CD14-positive monocyte (primary cell): ENCODE measurements at regions not wholly inside any gene's neighbourhood (a gene's known extent, or its start where the extent isn't known, plus 50 kb on each side); places are given as distances from the start of the nearest gene placed in this dataset.

ENCODE experiments used
- DNase-seq, 3 donors: peaks; one replicate each; pipeline ENCODE4 v3.0.0-alpha.2; 2011 to 2022
- H2AFZ ChIP-seq: 2 replicates; pipeline ENCODE4 v1.6.0; 2012; ENCODE audit warnings: mild to moderate bottlenecking, low read depth, low read length, inconsistent platforms; ENCODE audit not compliant: insufficient read depth, poor library complexity, severe bottlenecking
- H3K27ac ChIP-seq, 2 donors: 1 replicate in 1 of 2; 2 replicates in 1 of 2; pipeline ENCODE4 v1.5.1; 2012 to 2013; ENCODE audit warnings: low read length in 2 of 2, control low read depth in 1 of 2, inconsistent platforms in 1 of 2, low read depth in 1 of 2, mild to moderate bottlenecking in 1 of 2
- H3K27me3 ChIP-seq, 2 donors: one replicate each; pipeline versions ENCODE4 v1.6.0 to v1.6.1; 2011 to 2013; ENCODE audit warnings: low read length in 2 of 2; ENCODE audit not compliant: control insufficient read depth in 2 of 2, insufficient read depth in 2 of 2
- H3K36me3 ChIP-seq, 2 donors: replicated peaks in 1 of 2; 1 replicate in 1 of 2; 2 replicates in 1 of 2; pipeline versions ENCODE4 v1.5.1 to v1.6.1; 2012 to 2013; ENCODE audit warnings: low read length in 2 of 2, control low read depth in 1 of 2, inconsistent platforms in 1 of 2, mild to moderate bottlenecking in 1 of 2; ENCODE audit not compliant: insufficient read depth in 2 of 2, control insufficient read depth in 1 of 2
- H3K4me1 ChIP-seq, 2 donors: 1 replicate in 1 of 2; 2 replicates in 1 of 2; pipeline versions ENCODE4 v1.5.1 to v1.6.1; 2012 to 2013; ENCODE audit warnings: low read length in 2 of 2, control low read depth in 1 of 2, inconsistent platforms in 1 of 2, mild to moderate bottlenecking in 1 of 2, moderate library complexity in 1 of 2; ENCODE audit not compliant: insufficient read depth in 2 of 2, control insufficient read depth in 1 of 2
- H3K4me2 ChIP-seq: replicated peaks from 2 replicates; pipeline ENCODE3; 2012; ENCODE audit warnings: low read length, moderate library complexity, mild to moderate bottlenecking; ENCODE audit not compliant: poor library complexity, severe bottlenecking; ENCODE audit errors: extremely low read depth
- H3K4me3 ChIP-seq, 3 experiments: fragments of 200-600 bp in 1 of 3; sonication (generic) in 1 of 3; replicated peaks in 1 of 3; 1 replicate in 2 of 3; 2 replicates in 1 of 3; pipeline ENCODE4 v1.5.1; 2011 to 2013; ENCODE audit warnings: low read length in 3 of 3, mild to moderate bottlenecking in 3 of 3, control low read depth in 2 of 3, low read depth in 2 of 3, inconsistent platforms in 1 of 3, moderate library complexity in 1 of 3
- H3K79me2 ChIP-seq: 2 replicates; pipeline ENCODE4 v1.6.0; 2012; ENCODE audit warnings: mild to moderate bottlenecking, control low read depth, inconsistent platforms, low read length, moderate library complexity; ENCODE audit not compliant: insufficient read depth
- H3K9ac ChIP-seq: 2 replicates; pipeline ENCODE4 v1.6.0; 2017; ENCODE audit warnings: low read length, mild to moderate bottlenecking; ENCODE audit not compliant: insufficient read depth, poor library complexity, severe bottlenecking
- H3K9me3 ChIP-seq, 2 donors: replicated peaks in 1 of 2; 1 replicate in 1 of 2; 2 replicates in 1 of 2; pipeline versions ENCODE4 v1.5.1 to v1.6.1; 2012 to 2013; ENCODE audit warnings: low read length in 2 of 2, control low read depth in 1 of 2; ENCODE audit not compliant: control insufficient read depth in 1 of 2, insufficient read depth in 1 of 2
- H4K20me1 ChIP-seq: 2 replicates; pipeline ENCODE4 v1.6.0; 2012; ENCODE audit warnings: mild to moderate bottlenecking, low read length, control low read depth, moderate library complexity; ENCODE audit not compliant: insufficient read depth
- H3K27ac Mint-ChIP-seq, 7 donors: one replicate each; pipeline ENCODE4 v1.8.0; 2020; ENCODE audit warnings: mild to moderate bottlenecking in 7 of 7, mixed read lengths in 7 of 7, moderate library complexity in 6 of 7, inconsistent platforms in 2 of 7
- H3K27me3 Mint-ChIP-seq, 3 donors: one replicate each; pipeline ENCODE4 v1.8.0; 2021 to 2022; ENCODE audit warnings: low read depth in 3 of 3, mild to moderate bottlenecking in 3 of 3, mixed read lengths in 3 of 3, moderate library complexity in 3 of 3, inconsistent platforms in 1 of 3
- H3K36me3 Mint-ChIP-seq, 2 donors: one replicate each; pipeline ENCODE4 v1.8.0; 2020; ENCODE audit warnings: mixed read lengths in 2 of 2, inconsistent platforms in 1 of 2, mild to moderate bottlenecking in 1 of 2
- H3K4me1 Mint-ChIP-seq: one replicate; pipeline ENCODE4 v1.8.0; 2020; ENCODE audit warnings: mild to moderate bottlenecking, mixed read lengths
- H3K4me3 Mint-ChIP-seq, 2 donors: one replicate each; pipeline ENCODE4 v1.8.0; 2020; ENCODE audit warnings: mild to moderate bottlenecking in 2 of 2, mixed read lengths in 2 of 2, moderate library complexity in 1 of 2
- H3K9me3 Mint-ChIP-seq, 7 donors: one replicate each; pipeline ENCODE4 v1.8.0; 2020 to 2022; ENCODE audit warnings: mixed read lengths in 7 of 7, mild to moderate bottlenecking in 6 of 7, moderate library complexity in 6 of 7, inconsistent platforms in 2 of 7
- CTCF ChIP-seq: fragments of 200-600 bp; IDR thresholded peaks from one replicate; pipeline ENCODE4 v1.8.0; 2022; ENCODE audit warnings: antibody characterized with exemption, mild to moderate bottlenecking
- WGBS: methylation state at CpG from one replicate; pipeline ENCODE4 v1.1.5; 2013; ENCODE audit warnings: missing lambda C conversion rate; ENCODE audit not compliant: insufficient coverage; 5-methylcytosine and 5-hydroxymethylcytosine counted together
- intact Hi-C, 2 donors: fragments of 100-400 bp; cut with micrococcal nuclease; formaldehyde crosslinking; loops; one replicate each; pipeline versions ENCODE4 v1.15.0 to v1.15.1; 2023

- Histone ChIP-seq H4K20me1 (no peaks in the 10 kb centered on the region), H3K27ac (no peak overlapping the region), H3K79me2 (no peaks in the 10 kb centered on the region), H3K4me3 (no peak overlapping the region), H2AFZ (no peak overlapping the region), H3K4me1 (no peaks in the 10 kb centered on the region), H3K36me3 (no peaks in the 10 kb centered on the region), H3K27me3 (no peaks in the 10 kb centered on the region), H3K9me3 (no peaks in the 10 kb centered on the region), H3K4me2 (no peak overlapping the region), H3K9ac (no peak overlapping the region)
- no CpG with 5 or more reads among the region's 4 CpGs for WGBS
- no peaks in the 10 kb centered on the region for H3K4me1 Mint-ChIP-seq
- H3K36me3 Mint-ChIP-seq: no peaks in the 10 kb centered on the region
- no peaks in the 10 kb centered on the region for H3K27me3 Mint-ChIP-seq
- no peak overlapping the region for H3K4me3 Mint-ChIP-seq
- no peak overlapping the region for H3K27ac Mint-ChIP-seq
- intact Hi-C loops: no loop called here
- no peak for DNase-seq
- H3K9me3 Mint-ChIP-seq: peaks cover 0 to 2% (median 0%) of the 10 kb centered on the region in 7 donors
- TF ChIP-seq CTCF: no peak
These were observed 230.5 kb upstream of the TMEM229A start for GRCh38 chr7:124263232-124263827.

- DNase-seq: no peak
- Mint-ChIP-seq H3K9me3 (peaks cover 0 to 2% (median 0%) of the 10 kb centered on the region in 7 donors), H3K4me3 (no peak overlapping the region), H3K4me1 (no peaks in the 10 kb centered on the region), H3K27ac (no peak overlapping the region), H3K36me3 (no peaks in the 10 kb centered on the region), H3K27me3 (no peaks in the 10 kb centered on the region)
- Histone ChIP-seq H3K27me3 (no peaks in the 10 kb centered on the region), H4K20me1 (no peaks in the 10 kb centered on the region), H3K27ac (no peak overlapping the region), H3K4me3 (no peak overlapping the region), H3K4me1 (no peaks in the 10 kb centered on the region), H3K4me2 (no peak overlapping the region), H3K9ac (no peak overlapping the region), H3K9me3 (no peaks in the 10 kb centered on the region), H2AFZ (no peak overlapping the region), H3K36me3 (no peaks in the 10 kb centered on the region), H3K79me2 (no peaks in the 10 kb centered on the region)
- TF ChIP-seq CTCF: no peak
- WGBS: no CpG with 5 or more reads among the region's 2 CpGs
- intact Hi-C loops: no loop called here
These were observed 228.8 kb upstream of the TMEM229A start for GRCh38 chr7:124261710-124262109.
